HepG2 (cell line): ENCODE measurements at regions not wholly inside any gene's neighbourhood (a gene's known extent, or its start where the extent isn't known, plus 50 kb on each side); places are given as distances from the start of the nearest gene placed in this dataset.

ENCODE experiments used
- ATAC-seq: fragments of 200-7000 bp; cut with Tn5 transposase; 3 replicates; pipeline ENCODE4 v1.9.1; 2020; ENCODE audit warnings: mild to moderate bottlenecking, moderate library complexity
- BruUV-seq: library from RNA; stranded (reverse); fragments of 400-500 nt; replicated peaks from 2 replicates; lab custom pipeline; 2021; lab: Mats Ljungman, UMichigan
- CTCF ChIA-PET: fragments of 300-600 bp; formaldehyde crosslinking; extraction: SDS; loops from one replicate; lab custom pipeline; 2021; ENCODE audit warnings: low total read pairs, inconsistent platforms, low intra/inter-chr PET ratio; lab: Yijun Ruan, JAX
- POLR2A ChIA-PET: fragments of 350-600 bp; sonication (Branson Sonifier 250); formaldehyde crosslinking; loops from one replicate; lab custom pipeline; 2020; ENCODE audit warnings: antibody characterized with exemption, inconsistent platforms; lab: Yijun Ruan, JAX
- DNase-seq: peaks from one replicate; pipeline ENCODE4 v3.0.0-alpha.2; 2015; ENCODE audit warnings: low spot score
- FAIRE-seq: peaks from 3 replicates; lab custom pipeline; 2011; peaks lifted over from hg19 to GRCh38; lab: Jason Lieb, UNC
- H2AFZ ChIP-seq: one replicate; pipeline ENCODE4 v1.6.1; 2011; ENCODE audit warnings: low read length, inconsistent platforms
- H3K27ac ChIP-seq: fragments of 300-600 bp; 3 replicates; pipeline ENCODE4 v1.8.0; 2011; ENCODE audit warnings: mixed run types, mild to moderate bottlenecking, mixed read lengths, low read length, inconsistent platforms; ENCODE audit not compliant: insufficient read depth; ENCODE audit errors: extremely low read length
- H3K27me3 ChIP-seq, 2 experiments: fragments of 200-600 bp in 1 of 2; 2 replicates in 1 of 2; 3 replicates in 1 of 2; pipeline versions ENCODE4 v1.6.0 to v1.8.0; 2011; ENCODE audit warnings: low read length in 2 of 2, mild to moderate bottlenecking in 2 of 2, moderate library complexity in 2 of 2, inconsistent platforms in 1 of 2; ENCODE audit not compliant: insufficient read depth in 2 of 2, control insufficient read depth in 1 of 2
- H3K36me3 ChIP-seq, 2 experiments: fragments of 200-600 bp in 1 of 2; replicated peaks in 1 of 2; 2 replicates in 1 of 2; 3 replicates in 1 of 2; pipeline versions ENCODE4 v1.5.1 to v1.8.0; 2011; ENCODE audit warnings: low read length in 2 of 2, inconsistent platforms in 1 of 2; ENCODE audit not compliant: insufficient read depth in 2 of 2, control insufficient read depth in 1 of 2
- H3K4me1 ChIP-seq: 2 replicates; pipeline ENCODE4 v1.5.1; 2012; ENCODE audit warnings: low read length, inconsistent platforms; ENCODE audit not compliant: insufficient read depth
- H3K4me2 ChIP-seq: 2 replicates; pipeline ENCODE4 v1.6.0; 2011; ENCODE audit warnings: low read depth, low read length, inconsistent platforms
- H3K4me3 ChIP-seq, 3 experiments: fragments of 200-600 bp in 1 of 3; sonication (generic), shearing (Covaris generic) in 1 of 3; replicated peaks in 1 of 3; 2 replicates each; pipeline ENCODE4 v1.5.1; 2011 to 2016; ENCODE audit warnings: low read length in 3 of 3, inconsistent platforms in 2 of 3, low read depth in 2 of 3, mild to moderate bottlenecking in 2 of 3, control low read depth in 1 of 3, mixed read lengths in 1 of 3; ENCODE audit not compliant: insufficient read depth in 1 of 3
- H3K79me2 ChIP-seq: one replicate; pipeline ENCODE4 v1.6.1; 2011; ENCODE audit warnings: low read length, inconsistent platforms; ENCODE audit not compliant: insufficient read depth
- H3K9ac ChIP-seq: 2 replicates; pipeline ENCODE4 v1.6.0; 2011; ENCODE audit warnings: mild to moderate bottlenecking, low read depth, low read length, inconsistent platforms; ENCODE audit not compliant: insufficient read depth
- H3K9me3 ChIP-seq: 2 replicates; pipeline ENCODE4 v1.5.1; 2012; ENCODE audit warnings: mild to moderate bottlenecking, low read length
- H4K20me1 ChIP-seq: 2 replicates; pipeline ENCODE4 v1.6.0; 2011; ENCODE audit warnings: inconsistent platforms, mild to moderate bottlenecking, low read length, moderate library complexity; ENCODE audit not compliant: insufficient read depth
- NBN ChIP-seq: fragments of 450-650 bp; conservative IDR thresholded peaks from 2 replicates; pipeline ENCODE4 v1.6.1; 2017
- NFE2 ChIP-seq: sonication (generic); formaldehyde crosslinking; IDR thresholded peaks from 2 replicates; pipeline ENCODE4 v1.4.0; 2020; ENCODE audit warnings: missing genetic modification reagents
- POLR2AphosphoS5 ChIP-seq: IDR thresholded peaks from 2 replicates; pipeline ENCODE4 v1.6.1; 2012; ENCODE audit warnings: low read depth, low read length
- RBM39 ChIP-seq: fragments of 200-400 bp; formaldehyde crosslinking; IDR thresholded peaks from one replicate; pipeline ENCODE4 v1.6.1; 2018; ENCODE audit warnings: antibody characterized with exemption, mild to moderate bottlenecking, low read depth, low read length; ENCODE audit not compliant: poor library complexity, severe bottlenecking
- RFX3 ChIP-seq: IDR thresholded peaks from 2 replicates; pipeline ENCODE4 v1.6.1; 2016; ENCODE audit warnings: missing biosample characterization, missing genetic modification reagents
- SMC3 ChIP-seq: IDR thresholded peaks from 2 replicates; pipeline ENCODE4 v1.6.1; 2011; ENCODE audit warnings: low read length, improper control_type of control experiment
- ZFP36 ChIP-seq: fragments of 150-350 bp; IDR thresholded peaks from 2 replicates; pipeline ENCODE4 v1.6.1; 2018; ENCODE audit warnings: borderline replicate concordance, low read length, low read depth; ENCODE audit not compliant: partially characterized antibody
- ZFP36L1 ChIP-seq: sonication (generic); formaldehyde crosslinking; IDR thresholded peaks from 2 replicates; pipeline ENCODE4 v1.8.0; 2022; ENCODE audit warnings: mild to moderate bottlenecking, missing genetic modification reagents, moderate library complexity
- ZFY ChIP-seq: sonication (generic); formaldehyde crosslinking; IDR thresholded peaks from 2 replicates; pipeline ENCODE4 v1.4.0; 2020; ENCODE audit warnings: missing genetic modification reagents
- ZNF329 ChIP-seq: sonication (generic); formaldehyde crosslinking; IDR thresholded peaks from 2 replicates; pipeline ENCODE4 v1.9.0; 2021; ENCODE audit warnings: low read depth, mild to moderate bottlenecking, missing genetic modification reagents
- ZNF367 ChIP-seq: sonication (generic); formaldehyde crosslinking; IDR thresholded peaks from 2 replicates; pipeline ENCODE4 v1.4.0; 2020; ENCODE audit warnings: missing genetic modification reagents, borderline replicate concordance
- ZNF501 ChIP-seq: sonication (generic); formaldehyde crosslinking; IDR thresholded peaks from 2 replicates; pipeline ENCODE4 v1.5.1; 2020; ENCODE audit warnings: mild to moderate bottlenecking, moderate library complexity, missing genetic modification reagents
- ZNF672 ChIP-seq: sonication (generic); formaldehyde crosslinking; IDR thresholded peaks from 2 replicates; pipeline ENCODE4 v1.8.1; 2022; ENCODE audit warnings: missing genetic modification reagents
- ZNF703 ChIP-seq: sonication (generic); formaldehyde crosslinking; IDR thresholded peaks from 2 replicates; pipeline ENCODE4 v1.5.1; 2020; ENCODE audit warnings: missing genetic modification reagents, mild to moderate bottlenecking, moderate library complexity, borderline replicate concordance
- ZNF790 ChIP-seq: sonication (generic); formaldehyde crosslinking; IDR thresholded peaks from 2 replicates; pipeline ENCODE4 v1.8.0; 2022; ENCODE audit warnings: missing genetic modification reagents, mild to moderate bottlenecking, borderline replicate concordance
- WGBS: methylation state at CpG from one replicate; pipeline ENCODE4 v1.1.6; 2017; ENCODE audit warnings: low lambda C conversion rate; 5-methylcytosine and 5-hydroxymethylcytosine counted together
- in situ Hi-C: cut with HindIII; loops from 2 replicates; pipeline ENCODE4 v1.10.0; 2017; ENCODE audit warnings: low pct_unique_long_range_greater_than_20kb; ENCODE audit not compliant: extremely low pct_ligation_motif_present
- intact Hi-C: fragments of 100-400 bp; cut with micrococcal nuclease; formaldehyde crosslinking; loops from one replicate; pipeline ENCODE4 v1.10.0; 2022; ENCODE audit not compliant: unreplicated experiment
- TF ChIP-seq, protein P1 (sequence below): sonication (generic); formaldehyde crosslinking; IDR thresholded peaks from 2 replicates; pipeline ENCODE4 v1.4.0; 2020; ENCODE audit warnings: missing genetic modification reagents
- TF ChIP-seq, protein P2 (sequence below): sonication (generic); formaldehyde crosslinking; IDR thresholded peaks from 2 replicates; pipeline ENCODE4 v1.4.0; 2020; ENCODE audit warnings: missing genetic modification reagents
- TF ChIP-seq, protein P3 (sequence below): sonication (generic); formaldehyde crosslinking; IDR thresholded peaks from 2 replicates; pipeline ENCODE4 v1.4.0; 2020; ENCODE audit warnings: mild to moderate bottlenecking, missing genetic modification reagents

DNA sequence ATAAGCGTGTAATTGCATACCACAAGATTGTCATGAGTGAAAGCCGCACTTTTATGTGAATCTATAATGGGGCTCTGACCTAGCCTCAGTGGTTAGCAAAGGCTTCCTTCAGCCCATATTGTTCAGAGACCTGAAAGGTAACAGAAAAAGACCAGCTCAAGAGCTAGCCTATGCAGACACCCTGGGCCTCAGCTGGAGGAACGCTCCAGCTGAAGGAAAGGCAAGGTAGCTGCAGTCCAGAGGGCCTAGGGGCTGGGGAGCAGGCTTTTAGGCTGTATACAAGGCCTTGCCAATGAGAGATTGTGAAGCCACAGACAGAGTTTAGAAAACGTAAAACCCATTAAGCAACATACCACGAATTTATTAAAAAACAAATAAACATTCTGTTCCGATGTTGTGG is 246.6 kb upstream of the GHITM start:
- ATAC-seq (no peak), FAIRE-seq (no peak), DNase-seq (no peak)
- Histone ChIP-seq H3K9me3 (no peaks in the 10 kb centered on the region), H3K4me2 (no peak overlapping the region), H2AFZ (no peak overlapping the region), H3K9ac (no peak overlapping the region), H3K4me1 (no peaks in the 10 kb centered on the region), H3K36me3 (no peaks in the 10 kb centered on the region), H3K27ac (no peak overlapping the region), H3K79me2 (no peaks in the 10 kb centered on the region), H3K27me3 (no peaks in the 10 kb centered on the region), H4K20me1 (no peaks in the 10 kb centered on the region), H3K4me3 (no peak overlapping the region)
- BruUV-seq = no TSS peak
- TF ChIP-seq ZNF501 (no peak), NBN (no peak)
- intact Hi-C loops (no loop called here), in situ Hi-C loops (no loop called here)
- ChIA-PET POLR2A (no interaction called here), CTCF (no interaction called here)
- 10% methylated on average over 6 of the region's 6 CpGs for WGBS

DNA sequence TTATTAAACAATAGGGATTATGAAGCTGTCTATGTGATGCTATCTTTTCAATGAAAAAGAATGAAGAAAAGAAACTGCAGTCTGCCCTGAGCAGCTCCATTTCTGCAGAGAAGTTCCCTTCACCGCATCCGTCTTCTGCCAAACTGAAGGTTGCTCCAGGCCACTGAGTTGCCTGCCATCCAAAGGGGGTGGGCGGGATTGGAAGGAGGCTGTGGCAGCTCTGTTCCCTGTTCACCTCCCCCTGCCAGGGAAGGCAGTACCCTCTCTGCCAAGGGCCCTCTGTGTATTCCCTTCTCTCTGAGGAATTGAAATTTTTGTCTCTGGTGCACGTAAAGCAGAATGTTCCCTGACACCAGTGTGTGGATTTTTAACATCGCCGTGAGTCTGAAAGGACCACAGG is 243.1 kb upstream of the GHITM start:
- WGBS = 48% methylated on average over 6 of the region's 6 CpGs
- Histone ChIP-seq H3K9me3 (no peaks in the 10 kb centered on the region), H3K79me2 (no peaks in the 10 kb centered on the region), H3K27ac (no peak overlapping the region), H2AFZ (no peak overlapping the region), H3K27me3 (no peaks in the 10 kb centered on the region), H3K4me1 (no peaks in the 10 kb centered on the region), H3K4me3 (no peak overlapping the region), H3K9ac (no peak overlapping the region), H3K36me3 (no peaks in the 10 kb centered on the region), H4K20me1 (no peaks in the 10 kb centered on the region), H3K4me2 (no peak overlapping the region)
- in situ Hi-C loops (no loop called here), intact Hi-C loops (no loop called here)
- ATAC-seq = no peak
- CTCF ChIA-PET = no interaction called here
- POLR2A ChIA-PET = no interaction called here
- no peak for FAIRE-seq
- no peak for DNase-seq
- BruUV-seq = no TSS peak
- TF ChIP-seq ZFP36 = no peak
- no peak for TF ChIP-seq POLR2AphosphoS5
- TF ChIP-seq, protein P1, sequence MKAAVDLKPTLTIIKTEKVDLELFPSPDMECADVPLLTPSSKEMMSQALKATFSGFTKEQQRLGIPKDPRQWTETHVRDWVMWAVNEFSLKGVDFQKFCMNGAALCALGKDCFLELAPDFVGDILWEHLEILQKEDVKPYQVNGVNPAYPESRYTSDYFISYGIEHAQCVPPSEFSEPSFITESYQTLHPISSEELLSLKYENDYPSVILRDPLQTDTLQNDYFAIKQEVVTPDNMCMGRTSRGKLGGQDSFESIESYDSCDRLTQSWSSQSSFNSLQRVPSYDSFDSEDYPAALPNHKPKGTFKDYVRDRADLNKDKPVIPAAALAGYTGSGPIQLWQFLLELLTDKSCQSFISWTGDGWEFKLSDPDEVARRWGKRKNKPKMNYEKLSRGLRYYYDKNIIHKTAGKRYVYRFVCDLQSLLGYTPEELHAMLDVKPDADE (CRISPR knock-in tag) = no peak
- TF ChIP-seq, protein P2, sequence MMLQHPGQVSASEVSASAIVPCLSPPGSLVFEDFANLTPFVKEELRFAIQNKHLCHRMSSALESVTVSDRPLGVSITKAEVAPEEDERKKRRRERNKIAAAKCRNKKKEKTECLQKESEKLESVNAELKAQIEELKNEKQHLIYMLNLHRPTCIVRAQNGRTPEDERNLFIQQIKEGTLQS (CRISPR knock-in tag) = no peak
- TF ChIP-seq ZFY (CRISPR knock-in tag) = no peak
- no peak for TF ChIP-seq NFE2 (CRISPR knock-in tag)
- no peak for TF ChIP-seq RFX3 (CRISPR knock-in tag)
- no peak for TF ChIP-seq ZNF790
- TF ChIP-seq ZFP36L1 (CRISPR knock-in tag) = no peak
- TF ChIP-seq ZNF329 (CRISPR knock-in tag) = no peak
- no peak for TF ChIP-seq ZNF367
- TF ChIP-seq, protein P3, sequence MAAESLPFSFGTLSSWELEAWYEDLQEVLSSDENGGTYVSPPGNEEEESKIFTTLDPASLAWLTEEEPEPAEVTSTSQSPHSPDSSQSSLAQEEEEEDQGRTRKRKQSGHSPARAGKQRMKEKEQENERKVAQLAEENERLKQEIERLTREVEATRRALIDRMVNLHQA = no peak
- no peak for TF ChIP-seq ZNF703
- TF ChIP-seq ZNF672 = no peak
- no peak for TF ChIP-seq SMC3
- TF ChIP-seq RBM39 = no peak
